ENCODE measurements at regions not wholly inside any gene's neighbourhood (a gene's known extent, or its start where the extent isn't known, plus 50 kb on each side); places are given as distances from the start of the nearest gene placed in this dataset.

GRCh38 chr2:150168595-150169236 is 318.8 kb downstream of the RND3 start:
- intact Hi-C loops (cut with DNase I), result no loop called here
- Histone ChIP-seq H3K4me1 (peaks cover 23% of the 10 kb centered on the region), H3K4me3 (no peak overlapping the region), H3K27ac (peak overlapping the region in 2 of 4 donors; percentile 7 to 53), H3K36me3 (replicated peaks in 1 of 2; ENCODE audit: insufficient read depth in 1 of 2, low read depth in 2 of 2) (no peaks in the 10 kb centered on the region), H3K27me3 (no peaks in the 10 kb centered on the region), H3K9me3 (no peaks in the 10 kb centered on the region)
- WGBS, 2 donors, result 41 to 83% methylated on average over 1 of the region's 1 CpG
- no peak for DNase-seq
- TF ChIP-seq CTCF (IDR thresholded peaks at IDR 0.05) (no peak), POLR2A (IDR thresholded peaks at IDR 0.05) (no peak)
- no peak for ATAC-seq

- Histone ChIP-seq H3K4me3 (no peak overlapping the region), H3K9me3 (no peaks in the 10 kb centered on the region), H3K4me1 (peaks cover 23% of the 10 kb centered on the region), H3K27ac (no peak overlapping the region), H3K36me3 (replicated peaks in 1 of 2; ENCODE audit: insufficient read depth in 1 of 2, low read depth in 2 of 2) (no peaks in the 10 kb centered on the region), H3K27me3 (no peaks in the 10 kb centered on the region)
- intact Hi-C loops (cut with DNase I), result no loop called here
- 93 to 94% methylated on average over 2 of the region's 2 CpGs for WGBS, 2 donors
- ATAC-seq (no peak), DNase-seq (no peak)
- TF ChIP-seq POLR2A (IDR thresholded peaks at IDR 0.05) (no peak), CTCF (IDR thresholded peaks at IDR 0.05) (no peak)
Observed at GRCh38 chr2:150167711-150168110, 319.8 kb downstream of the RND3 start.

GRCh38 chr2:150166313-150167051 is 321.0 kb downstream of the RND3 start:
- no peaks in the 10 kb centered on the region for H3K9me3 ChIP-seq
- peak; percentile 55 for ATAC-seq
- H3K36me3 ChIP-seq (replicated peaks in 1 of 2; ENCODE audit: insufficient read depth in 1 of 2, low read depth in 2 of 2), result no peaks in the 10 kb centered on the region
- peaks cover 23% of the 10 kb centered on the region for H3K4me1 ChIP-seq
- no peak overlapping the region for H3K27ac ChIP-seq
- 71 to 74% methylated on average over 6 of the region's 6 CpGs for WGBS, 2 donors
- no peak for TF ChIP-seq POLR2A (IDR thresholded peaks at IDR 0.05)
- TF ChIP-seq CTCF (IDR thresholded peaks at IDR 0.05), result no peak
- peak; percentile 8 to 55 (median 24) for DNase-seq
- H3K4me3 ChIP-seq, result no peak overlapping the region
- intact Hi-C loops (cut with DNase I), result no loop called here
- no peaks in the 10 kb centered on the region for H3K27me3 ChIP-seq

- ATAC-seq, result no peak
- Histone ChIP-seq H3K36me3 (replicated peaks in 1 of 2; ENCODE audit: insufficient read depth in 1 of 2, low read depth in 2 of 2) (no peaks in the 10 kb centered on the region), H3K4me1 (peaks cover 23% of the 10 kb centered on the region), H3K27ac (no peak overlapping the region), H3K27me3 (no peaks in the 10 kb centered on the region), H3K4me3 (no peak overlapping the region), H3K9me3 (no peaks in the 10 kb centered on the region)
- TF ChIP-seq POLR2A (IDR thresholded peaks at IDR 0.05), result no peak
- TF ChIP-seq CTCF (IDR thresholded peaks at IDR 0.05), result no peak
- 85 to 88% methylated on average over 1 of the region's 1 CpG for WGBS, 2 donors
- intact Hi-C loops (cut with DNase I), result no loop called here
- no peak for DNase-seq
Observed at GRCh38 chr2:150165988-150166312, 321.5 kb downstream of the RND3 start.

GRCh38 chr2:150165442-150165841 is 322.0 kb downstream of the RND3 start:
- Histone ChIP-seq H3K9me3 (no peaks in the 10 kb centered on the region), H3K27me3 (no peaks in the 10 kb centered on the region), H3K4me3 (no peak overlapping the region), H3K36me3 (replicated peaks in 1 of 2; ENCODE audit: insufficient read depth in 1 of 2, low read depth in 2 of 2) (no peaks in the 10 kb centered on the region), H3K4me1 (peaks cover 23% of the 10 kb centered on the region), H3K27ac (no peak overlapping the region)
- DNase-seq, result no peak
- ATAC-seq, result no peak
- no peak for TF ChIP-seq POLR2A (IDR thresholded peaks at IDR 0.05)
- no peak for TF ChIP-seq CTCF (IDR thresholded peaks at IDR 0.05)
- intact Hi-C loops (cut with DNase I), result no loop called here
- WGBS, 2 donors, result 84 to 91% methylated on average over 6 of the region's 6 CpGs
